Caco-2 (cell line): ENCODE measurements at regions not wholly inside any gene's neighbourhood (a gene's known extent, or its start where the extent isn't known, plus 50 kb on each side); places are given as distances from the start of the nearest gene placed in this dataset.
A peak's percentile ranks its signal among the peaks of the same experiment; 100 is the strongest.

Source experiments
- BruUV-seq: library from RNA; stranded (reverse); fragments of 400-500 nt; replicated peaks from 2 replicates; lab custom pipeline; 2021; lab: Mats Ljungman, UMichigan
- CTCF ChIA-PET: fragments of 300-600 bp; sonication (Branson Sonifier 250); formaldehyde crosslinking; loops from one replicate; lab custom pipeline; 2022; ENCODE audit warnings: antibody characterized with exemption; lab: Charles Lee
- POLR2A ChIA-PET: fragments of 300-600 bp; sonication (Branson Sonifier 250); formaldehyde crosslinking; loops from one replicate; lab custom pipeline; 2022; ENCODE audit warnings: antibody characterized with exemption; lab: Charles Lee
- DNase-seq, 2 experiments: peaks; one replicate each; pipeline versions ENCODE4 v3.0.0 to v3.0.0-alpha.2; 2020 to 2022
- H3K27me3 ChIP-seq: replicated peaks from 2 replicates; pipeline ENCODE4 v1.6.0; 2011; ENCODE audit warnings: low read length; ENCODE audit not compliant: control insufficient read depth, insufficient read depth
- H3K36me3 ChIP-seq: 2 replicates; pipeline ENCODE4 v1.5.1; 2011; ENCODE audit warnings: low read length; ENCODE audit not compliant: control insufficient read depth, insufficient read depth
- H3K4me1 ChIP-seq: fragments of 250-450 bp; sonication (Bioruptor Pico); 2 replicates; pipeline ENCODE4 v1.5.1; 2020; ENCODE audit warnings: mild to moderate bottlenecking
- H3K4me3 ChIP-seq: 2 replicates; pipeline ENCODE4 v1.5.1; 2011; ENCODE audit warnings: low read depth, mild to moderate bottlenecking, control low read depth, low read length
- H3K9me3 ChIP-seq: fragments of 250-450 bp; sonication (Bioruptor Pico); 2 replicates; pipeline ENCODE4 v1.5.1; 2020; ENCODE audit warnings: mild to moderate bottlenecking, moderate library complexity
- H3K27ac Mint-ChIP-seq: one replicate; pipeline ENCODE4 v1.8.0; 2022; ENCODE audit warnings: mixed read lengths; ENCODE audit not compliant: unreplicated experiment
- H3K27me3 Mint-ChIP-seq: one replicate; pipeline ENCODE4 v1.8.0; 2022; ENCODE audit warnings: mixed read lengths; ENCODE audit not compliant: insufficient read depth, unreplicated experiment
- H3K36me3 Mint-ChIP-seq: one replicate; pipeline ENCODE4 v1.8.0; 2022; ENCODE audit warnings: mild to moderate bottlenecking, mixed read lengths; ENCODE audit not compliant: insufficient read depth, unreplicated experiment
- H3K4me1 Mint-ChIP-seq: one replicate; pipeline ENCODE4 v1.8.0; 2022; ENCODE audit warnings: low read depth, mixed read lengths; ENCODE audit not compliant: unreplicated experiment
- H3K4me3 Mint-ChIP-seq: one replicate; pipeline ENCODE4 v1.8.0; 2022; ENCODE audit warnings: mild to moderate bottlenecking, moderate library complexity, mixed read lengths; ENCODE audit not compliant: unreplicated experiment
- H3K9me3 Mint-ChIP-seq: one replicate; pipeline ENCODE4 v1.8.0; 2022; ENCODE audit warnings: mixed read lengths; ENCODE audit not compliant: unreplicated experiment
- CTCF ChIP-seq, 2 experiments: fragments of 200-600 bp in 1 of 2; IDR thresholded peaks; 1 replicate in 1 of 2; 2 replicates in 1 of 2; pipeline versions ENCODE4 v1.5.1 to v1.8.0; 2011 to 2022; ENCODE audit warnings: antibody characterized with exemption in 1 of 2, control low read depth in 1 of 2, inconsistent platforms in 1 of 2, low read depth in 1 of 2, low read length in 1 of 2, mild to moderate bottlenecking in 1 of 2, moderate library complexity in 1 of 2; ENCODE audit not compliant: insufficient read depth in 1 of 2, severe bottlenecking in 1 of 2, unreplicated experiment in 1 of 2
- intact Hi-C: fragments of 100-400 bp; cut with micrococcal nuclease; formaldehyde crosslinking; loops from one replicate; pipeline ENCODE4 v1.10.0; 2022; ENCODE audit not compliant: unreplicated experiment

GRCh38 chr13:22427783-22428182 is 753.0 kb upstream of the SGCG start:
- no peak overlapping the region for H3K4me3 Mint-ChIP-seq
- peaks cover 3% of the 10 kb centered on the region for H3K27me3 Mint-ChIP-seq
- ChIA-PET POLR2A (no interaction called here), CTCF (no interaction called here)
- DNase-seq, result no peak
- H3K36me3 Mint-ChIP-seq, result no peaks in the 10 kb centered on the region
- Histone ChIP-seq H3K4me1 (peaks cover 10% of the 10 kb centered on the region), H3K27me3 (no peaks in the 10 kb centered on the region), H3K36me3 (no peaks in the 10 kb centered on the region), H3K4me3 (no peak overlapping the region), H3K9me3 (0 out of 2 replicates have a peak, but pooled peaks cover under 1% of the 10 kb centered on the region)
- TF ChIP-seq CTCF (IDR thresholded peaks at IDR 0.05; ENCODE audit: insufficient read depth in 1 of 2, low read depth in 1 of 2, low read length in 1 of 2, severe bottlenecking in 1 of 2, unreplicated experiment in 1 of 2), result no peak
- H3K4me1 Mint-ChIP-seq, result no peaks in the 10 kb centered on the region
- peaks cover 10% of the 10 kb centered on the region for H3K9me3 Mint-ChIP-seq
- H3K27ac Mint-ChIP-seq, result no peak overlapping the region
- no TSS peak for BruUV-seq
- intact Hi-C loops, result no loop called here

- no TSS peak for BruUV-seq
- no peak for TF ChIP-seq CTCF (IDR thresholded peaks at IDR 0.05; ENCODE audit: insufficient read depth in 1 of 2, low read depth in 1 of 2, low read length in 1 of 2, severe bottlenecking in 1 of 2, unreplicated experiment in 1 of 2)
Observed at GRCh38 chr13:22428188-22428828, 752.5 kb upstream of the SGCG start.

GRCh38 chr13:22432690-22433089 is 748.1 kb upstream of the SGCG start:
- H3K4me3 Mint-ChIP-seq, result no peak overlapping the region
- no peaks in the 10 kb centered on the region for H3K27me3 Mint-ChIP-seq
- H3K36me3 Mint-ChIP-seq, result no peaks in the 10 kb centered on the region
- peaks cover 10% of the 10 kb centered on the region for H3K9me3 Mint-ChIP-seq
- H3K9me3 ChIP-seq, result 0 out of 2 replicates have a peak, but pooled peaks cover 6% of the 10 kb centered on the region
- peaks cover 10% of the 10 kb centered on the region for H3K4me1 ChIP-seq
- H3K4me1 Mint-ChIP-seq, result no peaks in the 10 kb centered on the region
- intact Hi-C loops, result no loop called here
- BruUV-seq, result no TSS peak
- no peak overlapping the region for H3K4me3 ChIP-seq
- DNase-seq, result no peak
- no peak overlapping the region for H3K27ac Mint-ChIP-seq
- no peaks in the 10 kb centered on the region for H3K27me3 ChIP-seq
- POLR2A ChIA-PET, result no interaction called here
- no peak for TF ChIP-seq CTCF (IDR thresholded peaks at IDR 0.05; ENCODE audit: insufficient read depth in 1 of 2, low read depth in 1 of 2, low read length in 1 of 2, severe bottlenecking in 1 of 2, unreplicated experiment in 1 of 2)
- CTCF ChIA-PET, result no interaction called here
- no peaks in the 10 kb centered on the region for H3K36me3 ChIP-seq

More at GRCh38 chr13:22428188-22428828, 752.5 kb upstream of the SGCG start:
- H3K4me3 Mint-ChIP-seq, result no peak overlapping the region
- peaks cover 3% of the 10 kb centered on the region for H3K27me3 Mint-ChIP-seq
- peak; percentile 27 to 38 for DNase-seq
- ChIA-PET CTCF (no interaction called here), POLR2A (no interaction called here)
- H3K27ac Mint-ChIP-seq, result no peak overlapping the region
- no peaks in the 10 kb centered on the region for H3K36me3 Mint-ChIP-seq
- Histone ChIP-seq H3K4me1 (peaks cover 10% of the 10 kb centered on the region), H3K36me3 (no peaks in the 10 kb centered on the region), H3K27me3 (no peaks in the 10 kb centered on the region), H3K9me3 (0 out of 2 replicates have a peak, but pooled peaks cover 5% of the 10 kb centered on the region), H3K4me3 (no peak overlapping the region)
- intact Hi-C loops, result no loop called here
- peaks cover 10% of the 10 kb centered on the region for H3K9me3 Mint-ChIP-seq
- H3K4me1 Mint-ChIP-seq, result no peaks in the 10 kb centered on the region
